Activated CD8-positive, alpha-beta memory T cell treated with anti-CD3 and anti-CD28 coated beads for 24 hours (primary cell): ENCODE measurements at regions not wholly inside any gene's neighbourhood (a gene's known extent, or its start where the extent isn't known, plus 50 kb on each side); places are given as distances from the start of the nearest gene placed in this dataset.
"Not testable (repeated sequence)": the region's sequence is repeated elsewhere in the genome, so short reads cannot be mapped to it uniquely, and the experiment has no call there.

Experiments
- DNase-seq: peaks from one replicate; pipeline ENCODE4 v3.0.0-alpha.2; 2020

DNA sequence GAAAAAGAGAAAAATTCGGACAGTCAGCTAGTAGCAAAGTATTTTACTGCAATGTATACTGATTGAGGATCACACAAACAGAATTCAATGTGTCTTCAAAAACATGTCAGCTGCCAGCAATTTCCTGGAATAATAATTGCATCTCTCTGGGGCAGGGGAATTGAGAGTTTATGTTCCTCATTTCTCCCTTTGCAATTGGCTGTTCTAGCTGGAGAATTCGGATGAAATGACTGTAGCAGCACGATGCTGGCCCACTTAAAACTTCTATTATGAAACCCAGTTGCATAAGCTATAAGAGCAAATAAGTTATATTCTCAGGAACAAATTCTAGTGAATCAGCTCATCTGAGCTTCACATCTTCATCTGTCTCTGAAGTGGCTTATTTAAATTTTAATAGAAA, 99.9 kb upstream of the CPEB2 start:
- DNase-seq = no peak

DNA sequence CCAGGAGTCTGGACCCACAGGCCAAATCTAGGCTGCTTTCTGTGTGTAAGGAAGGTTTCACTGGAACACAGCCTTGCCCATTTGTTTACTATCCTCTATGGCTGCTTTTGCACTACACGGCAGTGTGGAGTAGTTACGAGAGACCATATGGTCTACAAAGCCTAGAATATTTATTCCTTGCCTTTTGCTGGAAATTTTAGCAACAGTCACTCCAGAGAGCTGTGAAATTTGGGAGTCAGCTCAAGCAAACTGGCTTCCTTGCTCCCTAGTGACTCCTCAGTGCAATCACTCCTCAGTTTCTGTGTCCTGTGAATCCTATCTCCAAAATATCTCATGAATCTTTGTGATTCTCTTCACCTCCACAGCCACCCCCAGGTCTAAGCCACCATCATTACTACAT, 99.0 kb upstream of the CPEB2 start:
- DNase-seq = no peak

DNA sequence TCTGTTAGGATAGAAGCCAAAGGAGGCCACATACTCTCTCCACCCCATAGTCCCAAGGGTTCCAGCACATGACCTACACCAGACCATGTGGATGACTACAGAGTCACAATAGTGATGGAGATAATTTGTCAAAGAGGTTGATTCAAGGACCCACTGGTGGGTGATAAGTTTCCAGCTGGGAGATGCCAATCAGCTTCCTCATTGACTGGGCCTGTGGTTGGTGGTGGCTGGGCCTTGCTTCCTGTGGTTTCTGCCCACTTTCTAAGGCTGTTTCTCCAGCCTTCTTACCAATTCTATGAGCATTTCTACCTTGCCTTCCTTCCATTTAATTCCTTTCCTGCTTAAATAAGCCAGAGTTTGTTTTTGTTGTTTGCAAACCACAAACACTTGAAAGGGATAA, 95.5 kb upstream of the CPEB2 start:
- DNase-seq = no peak

DNA sequence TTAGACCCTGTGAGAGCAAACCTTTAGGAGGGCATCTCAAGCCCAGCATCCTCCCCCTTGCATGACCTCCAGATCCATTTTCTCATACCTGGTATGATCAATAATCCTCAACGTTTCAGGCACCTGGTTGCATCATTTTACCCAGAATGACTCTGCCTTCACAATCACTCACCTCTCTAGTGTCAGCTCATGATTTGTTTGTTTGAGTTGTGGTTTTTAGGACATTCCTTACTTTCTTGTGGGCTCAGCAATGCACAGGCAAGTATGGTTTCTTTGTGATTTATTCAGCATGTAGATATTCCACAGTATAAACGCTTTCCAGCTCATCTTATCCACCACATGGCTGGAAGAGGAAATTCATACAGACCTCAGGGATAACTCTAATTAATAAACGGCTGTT, 93.6 kb upstream of the CPEB2 start:
- no peak for DNase-seq

DNA sequence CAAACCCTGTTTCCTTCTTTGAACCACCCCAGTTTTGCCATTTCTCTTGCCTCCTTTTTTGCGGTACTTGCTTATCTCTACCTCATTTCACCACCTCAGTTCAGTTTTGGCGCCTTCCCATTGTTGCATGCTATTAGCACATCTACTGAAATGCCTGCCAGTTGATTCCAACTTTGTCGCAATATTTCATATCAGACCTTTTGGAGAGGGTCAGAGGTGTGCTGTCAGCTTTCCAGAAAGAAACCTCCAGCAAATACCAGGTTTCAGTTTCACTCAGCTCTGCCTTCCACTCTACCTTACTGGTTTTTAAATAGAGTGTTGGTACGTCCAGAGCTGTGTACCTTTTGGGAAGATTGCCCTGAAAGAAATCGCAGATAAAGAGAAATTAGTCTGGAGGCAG, 91.9 kb upstream of the CPEB2 start:
- no peak for DNase-seq

DNA sequence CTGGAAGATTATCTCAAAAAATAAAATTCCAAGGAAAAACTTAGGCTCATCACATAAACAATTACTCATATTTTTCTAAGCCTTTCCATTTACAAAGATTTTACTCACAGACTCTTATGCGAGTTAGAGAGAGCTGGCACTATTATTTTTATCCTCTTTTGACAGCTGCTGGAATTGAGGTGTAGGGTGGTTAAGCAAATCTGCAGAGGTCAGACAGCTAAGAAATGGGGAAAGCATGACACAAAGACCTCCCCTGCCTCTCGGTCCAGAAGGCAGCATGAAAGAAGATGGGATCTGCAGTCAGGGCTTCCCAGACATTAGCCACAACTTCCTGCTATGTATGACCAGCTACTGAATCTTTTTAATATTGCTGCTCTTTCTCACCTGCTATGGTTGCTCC, 89.9 kb upstream of the CPEB2 start:
- no peak for DNase-seq

DNA sequence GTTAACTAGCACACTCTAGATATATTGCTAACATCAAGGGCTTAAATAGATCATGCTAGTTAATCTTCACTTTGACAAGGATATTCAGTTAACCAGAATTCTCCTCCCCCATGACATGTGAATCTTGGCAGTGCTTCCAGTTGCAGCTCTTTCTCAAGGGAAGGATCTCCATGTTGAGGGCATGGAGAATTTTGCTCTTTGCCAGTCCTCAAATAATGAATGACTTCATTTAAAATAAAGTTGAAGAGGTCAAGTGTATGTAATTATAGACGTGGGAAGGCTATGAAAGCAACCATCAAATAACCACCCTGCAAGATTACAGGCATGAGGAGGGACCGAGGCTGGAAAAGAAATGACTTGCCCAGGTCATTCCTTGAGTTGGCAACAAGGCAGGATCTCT, 87.3 kb upstream of the CPEB2 start:
- no peak for DNase-seq

DNA sequence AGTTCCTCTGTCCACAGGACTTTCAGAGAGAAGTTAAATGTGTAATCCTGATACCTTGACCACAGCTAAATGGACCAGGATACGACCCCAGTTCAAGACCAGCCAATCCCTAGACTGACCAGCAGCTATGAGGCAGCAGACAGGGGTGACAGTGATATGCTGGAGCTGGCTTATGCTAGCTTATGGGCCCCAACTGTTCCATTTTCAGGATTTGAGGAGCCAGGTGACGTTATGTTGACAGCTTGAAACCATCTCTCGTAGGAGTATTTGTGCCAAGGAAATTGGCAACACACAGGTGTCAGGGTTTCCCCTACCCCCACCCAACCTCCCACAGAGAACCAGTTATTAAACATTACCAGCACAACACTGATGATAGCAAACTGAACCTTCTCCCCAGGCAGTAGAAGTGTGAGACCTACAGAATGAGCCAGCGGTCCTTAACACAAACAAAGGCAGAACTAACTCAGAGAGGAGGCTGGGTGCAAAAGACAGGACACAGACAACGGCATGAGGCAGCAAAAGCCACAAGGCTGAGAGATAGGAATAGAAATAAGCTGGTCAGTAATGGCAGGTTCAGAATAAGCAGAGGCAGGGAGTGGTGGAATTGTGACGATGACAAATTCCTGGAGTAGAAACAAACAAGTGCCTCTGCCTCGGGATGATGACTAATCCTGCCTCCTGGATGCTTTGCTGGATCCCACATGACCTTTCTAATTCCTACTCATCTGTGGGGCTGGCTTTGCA, 85.6 kb upstream of the CPEB2 start:
- DNase-seq = no peak

DNA sequence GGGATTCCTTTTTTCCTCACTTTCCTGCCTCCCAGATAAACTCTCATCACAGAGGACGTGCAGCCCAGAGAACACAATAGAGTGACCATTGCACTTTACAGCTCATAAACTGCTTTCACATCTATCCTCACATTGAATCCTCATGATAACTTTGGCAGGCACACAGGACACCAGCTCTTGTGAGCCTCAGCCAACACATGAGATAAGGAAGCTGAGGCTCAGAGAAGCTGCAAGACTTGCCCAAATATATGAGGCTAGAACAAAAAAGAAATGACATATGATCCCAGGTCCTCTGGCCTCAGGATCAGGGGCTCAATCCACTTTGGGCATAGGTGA, 85.0 kb upstream of the CPEB2 start:
- DNase-seq = no peak

DNA sequence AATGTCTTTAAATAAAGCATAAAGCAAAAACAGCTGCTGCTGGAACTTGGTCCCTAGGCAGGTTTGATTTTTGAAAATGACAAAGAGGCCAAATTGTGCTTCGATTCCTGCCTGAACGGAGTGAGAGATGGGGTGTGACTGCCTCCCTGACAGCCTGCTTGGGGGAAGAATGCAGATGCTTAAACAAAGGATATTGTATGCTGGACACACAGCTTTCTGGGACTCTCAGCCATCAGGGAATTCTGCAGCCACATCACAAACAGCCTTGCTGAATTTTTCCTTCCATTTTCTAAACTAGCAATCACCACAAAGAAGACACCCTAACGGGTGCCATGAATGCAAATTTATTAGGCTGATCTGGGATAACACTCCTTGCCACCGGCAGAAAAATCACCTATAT, 83.9 kb upstream of the CPEB2 start:
- no peak for DNase-seq

DNA sequence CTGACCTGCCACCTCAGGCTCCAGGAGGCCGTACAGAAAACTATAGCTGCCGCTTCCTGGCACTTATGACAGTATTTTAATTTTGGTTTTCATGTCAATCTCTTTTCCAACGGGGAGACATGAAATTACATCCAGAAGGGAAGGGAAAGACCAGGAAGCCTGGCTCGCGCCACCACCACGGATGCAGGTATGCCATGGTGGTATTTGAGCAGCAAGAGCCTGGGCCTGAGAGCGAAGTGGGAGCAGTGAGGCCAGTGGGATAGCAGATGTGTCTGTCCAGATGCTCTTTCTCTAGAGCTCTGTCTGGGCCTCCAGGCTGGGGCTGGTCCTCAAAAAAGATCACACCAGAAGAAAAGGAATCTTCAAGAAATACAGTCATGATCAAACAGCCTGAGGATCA, 82.5 kb upstream of the CPEB2 start:
- no peak for DNase-seq

DNA sequence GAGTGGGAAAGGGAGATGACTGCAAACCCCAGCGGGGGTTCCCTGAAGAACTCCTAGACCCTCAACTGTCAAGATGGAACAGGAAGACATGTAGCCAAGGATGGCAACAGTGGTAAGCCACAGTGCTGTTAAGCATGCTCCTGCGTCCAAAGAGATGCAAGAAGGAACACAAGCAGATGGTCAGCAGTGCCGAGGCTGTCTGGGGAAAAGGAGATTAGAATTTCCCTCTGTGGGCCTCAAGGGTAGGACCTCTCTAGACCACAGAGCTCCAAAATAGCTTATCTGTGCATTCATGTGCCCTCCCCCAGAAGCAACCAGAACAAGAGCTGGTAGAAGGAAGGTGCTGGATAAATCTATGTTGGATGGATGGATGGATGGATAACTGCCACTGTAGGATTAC, 82.0 kb upstream of the CPEB2 start:
- DNase-seq = no peak

DNA sequence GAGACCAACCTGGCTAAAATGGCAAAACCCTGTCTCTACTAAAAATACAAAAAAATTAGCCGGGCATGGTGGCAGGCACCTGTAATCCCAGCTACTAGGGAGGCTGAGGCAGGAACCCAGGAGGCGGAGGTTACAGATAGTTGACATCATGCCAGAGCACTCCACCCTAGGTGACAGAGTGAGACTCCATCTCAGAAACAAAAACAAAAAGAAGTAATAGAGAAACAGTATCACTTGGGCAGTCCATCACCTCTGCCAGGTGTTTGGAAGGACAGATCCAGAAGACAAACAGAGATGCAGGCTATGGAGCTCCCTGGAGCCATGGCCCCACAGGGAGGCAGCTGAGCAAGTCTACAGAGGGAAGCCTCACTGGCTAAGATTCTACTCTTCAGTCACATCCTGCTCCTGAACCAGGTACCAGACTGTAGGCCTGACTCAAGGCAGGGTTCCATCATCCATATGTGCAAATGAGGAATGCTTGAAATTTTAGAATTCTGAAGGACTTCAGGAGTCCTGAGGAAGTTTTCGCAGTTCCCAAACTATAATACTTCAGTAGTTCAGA, 81.4 kb upstream of the CPEB2 start:
- no peak for DNase-seq

DNA sequence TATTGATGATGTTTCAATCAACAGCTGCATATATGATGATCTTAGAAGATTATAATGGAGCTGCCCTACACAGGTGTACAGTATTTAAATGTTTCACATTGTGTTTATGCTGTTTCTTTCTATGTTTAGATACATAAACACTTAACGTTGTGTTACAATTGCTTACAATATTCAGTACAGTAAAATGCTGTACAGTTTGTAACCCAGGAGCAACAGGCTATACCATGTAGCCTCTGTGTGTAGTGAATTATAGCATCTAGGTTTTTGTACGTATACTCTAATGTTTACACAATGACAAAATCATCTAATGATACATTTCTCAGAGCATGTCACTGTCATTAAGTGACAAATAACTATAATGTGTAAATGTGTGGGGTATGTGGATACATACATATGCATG, 80.5 kb upstream of the CPEB2 start:
- DNase-seq = not testable (repeated sequence)

DNA sequence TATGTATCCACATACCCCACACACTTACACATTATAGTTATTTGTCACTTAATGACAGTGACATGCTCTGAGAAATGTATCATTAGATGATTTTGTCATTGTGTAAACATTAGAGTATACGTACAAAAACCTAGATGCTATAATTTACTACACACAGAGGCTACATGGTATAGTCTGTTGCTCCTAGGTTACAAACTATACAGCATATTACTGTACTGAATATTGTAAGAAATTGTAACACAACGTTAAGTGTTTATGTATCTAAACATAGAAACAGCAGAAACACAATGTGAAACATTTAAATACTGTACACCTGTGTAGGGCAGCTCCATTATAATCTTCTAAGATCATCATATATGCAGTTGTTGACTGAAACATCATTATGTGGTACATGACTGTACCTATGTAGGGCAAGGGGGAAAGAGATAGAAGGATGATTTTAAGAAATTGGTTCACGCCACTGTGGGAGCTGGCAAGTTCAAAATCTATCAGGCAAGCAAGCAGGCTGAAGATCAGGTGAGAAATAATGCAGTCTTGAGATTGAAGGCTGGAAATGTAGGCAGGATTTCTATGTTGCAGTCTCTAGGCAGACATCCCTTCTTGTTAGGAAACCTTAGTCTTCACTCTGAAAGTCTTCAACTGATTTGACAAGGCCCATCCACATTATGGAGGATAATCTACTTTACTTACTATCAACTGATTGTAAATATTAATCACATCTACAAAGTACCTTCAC, 78.0 kb upstream of the CPEB2 start:
- DNase-seq = no peak

DNA sequence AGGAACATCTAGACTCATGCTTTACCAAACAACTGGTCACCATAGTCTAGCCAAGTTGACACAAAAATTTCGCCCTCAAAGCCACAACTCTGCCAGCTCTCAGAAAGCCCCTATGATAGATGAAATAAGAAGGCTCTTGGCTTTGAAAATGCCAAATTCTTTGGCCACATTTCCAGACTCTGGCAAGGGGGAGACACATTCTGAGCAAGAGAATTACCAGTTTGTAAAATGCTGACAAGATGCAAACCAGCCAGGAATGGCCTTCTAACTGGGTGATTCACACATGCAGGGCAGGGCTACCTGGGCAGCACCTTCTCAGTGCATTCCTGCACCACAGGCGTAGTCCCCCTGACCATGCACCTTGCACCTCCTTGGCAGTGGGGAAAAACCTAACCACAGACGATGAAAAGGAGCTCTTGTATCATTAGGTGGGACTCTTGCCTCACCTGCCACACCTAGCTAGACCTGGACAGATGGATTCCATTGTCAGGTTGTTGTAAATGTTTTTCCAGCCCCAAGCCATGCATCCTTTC, 77.4 kb upstream of the CPEB2 start:
- no peak for DNase-seq

DNA sequence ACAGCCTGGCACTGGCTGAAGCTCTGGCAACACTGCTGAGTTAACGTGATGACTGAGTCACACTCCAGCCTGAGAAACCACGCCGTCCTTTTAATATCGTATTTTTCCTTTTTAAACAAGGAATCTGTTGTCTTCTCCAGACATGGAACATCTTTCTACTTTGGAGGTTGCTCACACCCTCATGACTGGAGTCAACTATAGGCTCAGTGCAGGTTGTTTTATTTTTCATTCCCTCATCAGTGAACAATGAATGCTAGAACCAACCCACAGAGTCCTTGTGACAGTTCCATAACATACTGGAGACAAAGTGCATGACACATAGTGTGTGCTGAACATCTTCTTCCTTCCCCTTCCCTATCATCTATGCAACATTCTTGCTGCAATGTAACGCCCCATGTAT, 76.8 kb upstream of the CPEB2 start:
- no peak for DNase-seq

DNA sequence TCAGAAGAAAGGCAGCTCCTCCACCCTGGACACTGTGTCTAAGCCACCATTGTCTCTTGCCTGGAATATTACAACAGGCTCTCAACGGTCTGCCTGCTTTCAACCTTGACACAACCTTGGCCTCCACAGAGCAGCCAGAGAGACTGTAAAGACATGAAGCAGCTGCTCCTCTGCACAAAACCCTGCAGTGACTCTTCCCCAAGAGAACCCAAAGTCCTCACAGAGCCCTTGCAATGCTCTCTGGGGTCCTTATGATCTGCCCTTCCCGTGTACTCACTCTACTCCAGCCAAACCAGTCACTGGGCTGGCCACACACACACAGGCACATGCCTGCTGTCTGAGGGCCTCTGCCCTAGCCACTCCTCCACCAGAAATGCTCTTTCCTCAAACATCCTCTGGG, 75.9 kb upstream of the CPEB2 start:
- no peak for DNase-seq

DNA sequence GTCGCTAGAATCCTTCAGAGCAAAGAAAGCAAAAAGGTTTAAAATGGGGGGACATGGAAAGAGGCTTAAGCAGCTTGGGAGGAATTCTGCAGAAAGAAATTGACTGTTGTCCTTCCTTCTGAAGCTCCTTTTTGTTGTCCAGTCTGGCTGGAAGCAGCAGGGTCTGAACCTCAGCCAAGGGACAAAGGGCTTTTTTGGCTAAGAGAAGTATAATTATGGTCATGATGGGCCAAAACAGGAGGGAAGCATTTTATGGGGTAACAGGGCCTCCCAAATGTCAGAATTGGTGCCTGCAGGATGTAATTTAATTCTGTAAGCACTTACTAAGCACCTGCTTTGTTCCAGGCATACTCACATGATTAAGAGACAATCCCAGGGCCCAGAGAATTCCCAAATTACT, 74.2 kb upstream of the CPEB2 start:
- DNase-seq = no peak

DNA sequence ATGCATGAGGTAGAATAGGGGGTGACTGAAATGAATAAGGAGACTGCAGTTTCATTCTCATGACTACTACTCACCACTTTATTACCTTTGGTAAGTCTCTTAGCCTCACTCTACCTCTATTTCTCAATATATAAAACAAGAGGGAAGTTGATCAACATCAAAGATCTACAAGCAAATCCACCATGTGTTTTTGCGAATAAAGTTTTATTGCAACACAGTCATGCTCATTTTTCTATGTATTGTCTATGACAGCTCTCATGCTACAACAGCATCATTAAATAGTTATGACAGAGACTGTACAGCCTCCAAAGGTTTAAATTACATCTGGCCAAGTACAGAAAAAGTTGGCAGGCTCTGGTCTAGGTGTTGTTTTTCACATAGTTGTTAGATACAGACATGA, 72.6 kb upstream of the CPEB2 start:
- DNase-seq = no peak

DNA sequence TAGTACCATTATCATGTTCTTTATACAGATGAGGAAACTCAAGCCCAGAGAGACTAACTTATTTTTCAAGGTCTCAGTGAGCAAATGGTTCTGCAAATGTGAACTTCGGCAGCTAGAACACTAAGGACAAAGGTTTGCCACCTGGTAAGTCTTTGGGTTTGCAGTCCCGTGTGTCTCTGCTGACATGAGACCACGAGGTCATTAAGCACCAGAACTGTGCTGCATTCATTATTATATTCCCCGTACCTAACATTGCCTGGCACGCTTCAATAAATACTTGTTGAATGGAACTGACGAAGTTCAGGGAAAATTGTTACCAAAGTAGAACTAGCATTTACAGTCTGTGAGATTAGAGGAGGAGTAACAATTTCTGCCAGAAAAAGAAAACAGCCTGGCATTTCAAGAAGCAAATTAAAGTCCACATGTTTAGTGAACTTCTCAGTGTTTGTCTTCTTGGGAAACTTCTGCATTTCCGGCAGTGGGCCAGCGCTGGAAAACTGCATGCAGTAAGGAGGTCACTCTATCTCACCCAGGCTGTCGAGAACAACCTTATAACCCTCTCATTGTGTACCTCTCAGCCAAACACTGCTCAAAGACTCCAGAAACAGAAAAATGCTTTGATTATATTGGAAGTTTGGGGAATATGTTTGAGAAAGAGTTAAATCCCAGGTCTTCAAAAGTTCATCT, 67.4 kb upstream of the CPEB2 start:
- no peak for DNase-seq

DNA sequence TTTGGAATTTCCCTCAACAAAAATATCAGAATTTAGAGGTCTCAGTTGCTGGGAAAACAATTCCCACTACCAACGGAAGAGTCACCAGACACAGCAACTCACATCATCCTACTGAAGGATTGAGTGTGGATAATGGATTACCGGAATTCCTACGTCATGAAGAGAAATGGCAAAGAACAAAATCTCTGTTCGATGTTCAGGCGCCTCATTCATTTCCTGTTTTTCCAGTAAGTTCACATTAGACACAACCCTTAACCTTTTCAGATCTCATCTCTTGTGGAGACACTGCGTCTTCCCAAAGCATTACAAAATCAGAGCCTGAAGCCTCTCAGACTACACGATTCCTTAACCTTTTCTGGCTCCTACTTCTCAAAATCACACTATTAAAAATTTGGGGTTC, 58.5 kb upstream of the CPEB2 start:
- no peak for DNase-seq

DNA sequence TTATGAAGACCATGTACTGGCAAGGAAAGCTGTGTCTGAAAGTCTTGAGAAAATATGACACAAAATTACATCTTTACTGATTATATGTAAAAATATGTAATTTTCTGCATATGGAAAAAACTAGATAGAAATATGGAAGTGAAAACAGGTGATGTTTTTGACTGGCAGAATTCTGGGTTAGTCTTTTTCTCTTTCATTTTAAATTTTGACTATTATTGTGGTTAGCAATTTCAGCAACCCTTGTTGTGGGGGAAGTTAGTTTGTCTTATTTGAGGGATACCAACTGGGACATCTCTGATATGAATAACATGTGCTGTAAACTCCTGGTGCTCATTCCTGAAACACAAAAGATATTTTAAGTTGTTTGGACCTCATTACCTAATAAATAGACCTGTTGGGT, 49.9 kb upstream of the CPEB2 start:
- no peak for DNase-seq
